Neutrophil (primary cell): ENCODE measurements at regions not wholly inside any gene's neighbourhood (a gene's known extent, or its start where the extent isn't known, plus 50 kb on each side); places are given as distances from the start of the nearest gene placed in this dataset.
"Not testable (repeated sequence)": the region's sequence is repeated elsewhere in the genome, so short reads cannot be mapped to it uniquely, and the experiment has no call there.

Experiments used
- H3K27ac ChIP-seq: fragments of 200-600 bp; sonication (generic); 2 replicates; pipeline ENCODE4 v1.5.1; 2016; ENCODE audit warnings: mild to moderate bottlenecking, moderate library complexity
- H3K27me3 ChIP-seq: fragments of 200-600 bp; sonication (generic); 2 replicates; pipeline ENCODE4 v1.6.0; 2016; ENCODE audit warnings: mild to moderate bottlenecking
- H3K36me3 ChIP-seq: fragments of 200-600 bp; sonication (generic); 2 replicates; pipeline ENCODE4 v1.5.1; 2017
- H3K4me1 ChIP-seq, 2 experiments: fragments of 200-600 bp in 1 of 2; sonication (generic) in 1 of 2; 1 replicate in 1 of 2; 2 replicates in 1 of 2; pipeline versions ENCODE4 v1.5.1 to v1.6.1; 2013 to 2016; ENCODE audit warnings: low read depth in 1 of 2, low read length in 1 of 2, mild to moderate bottlenecking in 1 of 2, moderate library complexity in 1 of 2; ENCODE audit not compliant: control insufficient read depth in 1 of 2, insufficient read depth in 1 of 2
- H3K4me3 ChIP-seq, 2 experiments: fragments of 200-600 bp in 1 of 2; sonication (generic) in 1 of 2; 1 replicate in 1 of 2; 2 replicates in 1 of 2; pipeline ENCODE4 v1.5.1; 2013 to 2016; ENCODE audit warnings: low read depth in 1 of 2, low read length in 1 of 2, mild to moderate bottlenecking in 1 of 2, moderate library complexity in 1 of 2
- H3K9me3 ChIP-seq: fragments of 200-600 bp; sonication (generic); 2 replicates; pipeline ENCODE4 v1.5.1; 2016
- TF ChIP-seq, protein P1 (sequence below): fragments of 200-600 bp; sonication (generic); IDR thresholded peaks from 2 replicates; pipeline ENCODE4 v1.5.1; 2016; ENCODE audit warnings: antibody characterized with exemption

DNA sequence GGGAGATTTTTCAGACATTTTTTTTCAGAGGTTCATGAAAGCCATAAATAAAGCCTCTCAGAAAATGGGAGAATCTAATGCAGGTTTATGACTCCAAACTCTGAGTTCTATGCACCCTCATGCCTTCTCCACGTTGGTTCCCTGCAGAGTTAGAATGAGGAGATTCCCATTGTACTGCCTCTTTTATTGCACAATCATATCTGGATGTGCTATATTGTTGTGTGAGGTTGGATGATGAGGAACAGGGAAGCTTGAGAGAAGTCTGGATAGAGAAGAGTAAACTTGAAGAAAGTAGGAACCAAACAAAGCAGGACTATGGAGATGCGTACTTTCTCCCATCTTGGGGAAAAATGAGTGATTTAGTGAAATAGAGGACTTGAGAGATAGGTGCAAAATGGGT lies 178.8 kb downstream of the PDCD6IP start:
- H3K4me1 ChIP-seq = no peaks in the 10 kb centered on the region
- no peaks in the 10 kb centered on the region for H3K27me3 ChIP-seq
- TF ChIP-seq, protein P1, sequence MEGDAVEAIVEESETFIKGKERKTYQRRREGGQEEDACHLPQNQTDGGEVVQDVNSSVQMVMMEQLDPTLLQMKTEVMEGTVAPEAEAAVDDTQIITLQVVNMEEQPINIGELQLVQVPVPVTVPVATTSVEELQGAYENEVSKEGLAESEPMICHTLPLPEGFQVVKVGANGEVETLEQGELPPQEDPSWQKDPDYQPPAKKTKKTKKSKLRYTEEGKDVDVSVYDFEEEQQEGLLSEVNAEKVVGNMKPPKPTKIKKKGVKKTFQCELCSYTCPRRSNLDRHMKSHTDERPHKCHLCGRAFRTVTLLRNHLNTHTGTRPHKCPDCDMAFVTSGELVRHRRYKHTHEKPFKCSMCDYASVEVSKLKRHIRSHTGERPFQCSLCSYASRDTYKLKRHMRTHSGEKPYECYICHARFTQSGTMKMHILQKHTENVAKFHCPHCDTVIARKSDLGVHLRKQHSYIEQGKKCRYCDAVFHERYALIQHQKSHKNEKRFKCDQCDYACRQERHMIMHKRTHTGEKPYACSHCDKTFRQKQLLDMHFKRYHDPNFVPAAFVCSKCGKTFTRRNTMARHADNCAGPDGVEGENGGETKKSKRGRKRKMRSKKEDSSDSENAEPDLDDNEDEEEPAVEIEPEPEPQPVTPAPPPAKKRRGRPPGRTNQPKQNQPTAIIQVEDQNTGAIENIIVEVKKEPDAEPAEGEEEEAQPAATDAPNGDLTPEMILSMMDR = no peak
- no peaks in the 10 kb centered on the region for H3K36me3 ChIP-seq
- no peak overlapping the region for H3K4me3 ChIP-seq
- no peak overlapping the region for H3K27ac ChIP-seq
- no peaks in the 10 kb centered on the region for H3K9me3 ChIP-seq

- Histone ChIP-seq H3K4me3 (no peak overlapping the region), H3K27ac (no peak overlapping the region), H3K36me3 (no peaks in the 10 kb centered on the region), H3K4me1 (no peaks in the 10 kb centered on the region), H3K27me3 (no peaks in the 10 kb centered on the region), H3K9me3 (no peaks in the 10 kb centered on the region)
- TF ChIP-seq, protein P1 = no peak
Measured at GRCh38 chr3:33980252-33980651, 181.8 kb downstream of the PDCD6IP start.

DNA sequence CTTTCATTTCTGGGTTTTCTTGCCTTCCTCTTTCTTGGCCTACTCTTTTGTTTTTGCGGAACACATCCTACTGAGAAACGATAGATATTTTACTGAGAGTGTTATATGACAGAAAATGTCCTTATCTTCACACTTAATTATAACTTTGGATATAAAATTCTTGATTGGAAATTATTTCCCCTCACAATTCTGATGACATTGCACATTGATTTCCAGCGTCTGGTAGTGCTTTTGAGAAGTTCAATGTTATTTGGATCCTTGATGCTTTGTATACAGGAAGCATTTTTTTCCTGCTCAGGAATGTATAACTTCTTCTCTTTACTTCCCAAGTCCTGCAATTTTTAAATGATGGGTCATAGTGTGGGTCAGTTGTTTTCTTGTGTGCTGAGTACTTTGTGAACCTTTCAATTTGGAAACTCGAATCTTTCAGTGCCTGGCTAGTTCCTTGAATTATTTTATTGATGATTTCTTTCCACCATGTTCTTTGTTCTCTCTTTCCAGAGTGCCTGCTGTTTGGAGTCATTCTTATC lies 183.9 kb downstream of the PDCD6IP start:
- H3K4me3 ChIP-seq = no peak overlapping the region
- no peak overlapping the region for H3K27ac ChIP-seq
- no peaks in the 10 kb centered on the region for H3K36me3 ChIP-seq
- H3K4me1 ChIP-seq = no peaks in the 10 kb centered on the region
- TF ChIP-seq, protein P1 = no peak
- H3K27me3 ChIP-seq = no peaks in the 10 kb centered on the region
- no peaks in the 10 kb centered on the region for H3K9me3 ChIP-seq

DNA sequence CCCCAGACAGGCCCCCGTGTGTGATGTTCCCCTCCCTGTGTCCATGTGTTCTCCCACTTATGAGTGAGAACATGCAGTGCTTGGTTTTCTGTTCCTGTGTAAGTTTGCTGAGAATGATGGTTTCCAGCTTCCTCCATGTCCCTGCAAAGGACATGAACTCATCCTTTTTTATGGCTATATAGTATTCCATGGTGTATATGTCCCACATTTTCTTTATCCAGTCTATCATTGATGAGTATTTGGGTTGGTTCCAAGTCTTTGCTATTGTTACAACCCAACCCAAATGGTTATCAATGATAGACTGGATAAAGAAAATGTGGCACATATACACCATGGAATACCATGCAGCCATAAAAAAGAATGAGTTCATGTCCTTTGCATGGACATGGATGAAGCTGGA lies 184.5 kb downstream of the PDCD6IP start:
- not testable (repeated sequence) for H3K36me3 ChIP-seq, H3K9me3 ChIP-seq, H3K27me3 ChIP-seq, H3K4me3 ChIP-seq, H3K27ac ChIP-seq, H3K4me1 ChIP-seq

GRCh38 chr3:33989229-33989628 lies 190.8 kb downstream of the PDCD6IP start:
- Histone ChIP-seq H3K4me3 (no peak overlapping the region), H3K4me1 (no peaks in the 10 kb centered on the region), H3K27ac (no peak overlapping the region), H3K36me3 (no peaks in the 10 kb centered on the region), H3K9me3 (no peaks in the 10 kb centered on the region), H3K27me3 (no peaks in the 10 kb centered on the region)
- TF ChIP-seq, protein P1 = no peak

DNA sequence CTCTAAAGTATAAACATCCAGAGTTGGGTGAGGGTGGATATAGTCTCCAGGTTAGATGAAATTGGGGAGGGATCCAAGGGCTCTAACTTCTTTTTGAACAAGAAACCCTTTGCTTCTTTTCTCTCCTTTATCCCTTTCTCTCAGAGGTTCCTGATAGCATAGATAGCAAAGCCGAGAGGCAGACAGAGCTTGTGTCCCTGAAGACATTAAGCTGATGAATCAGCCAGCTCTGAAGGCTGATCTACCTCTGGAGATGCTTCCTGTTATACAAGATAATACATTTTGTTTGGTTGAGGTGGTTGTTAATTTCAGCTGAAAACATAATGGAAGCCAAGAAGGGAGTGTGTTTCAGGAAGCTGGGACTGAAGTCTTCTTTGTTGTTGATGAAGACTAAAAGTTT lies 193.2 kb downstream of the PDCD6IP start:
- Histone ChIP-seq H3K9me3 (no peaks in the 10 kb centered on the region), H3K27me3 (no peaks in the 10 kb centered on the region), H3K4me1 (no peaks in the 10 kb centered on the region), H3K4me3 (no peak overlapping the region), H3K36me3 (no peaks in the 10 kb centered on the region), H3K27ac (no peak overlapping the region)
- TF ChIP-seq, protein P1 = no peak
